Panc1 (cell line): ENCODE measurements at regions not wholly inside any gene's neighbourhood (a gene's known extent, or its start where the extent isn't known, plus 50 kb on each side); places are given as distances from the start of the nearest gene placed in this dataset.
A peak's percentile ranks its signal among the peaks of the same experiment; 100 is the strongest.

Source experiments
- ATAC-seq: fragments of 200-7000 bp; cut with Tn5 transposase; 2 replicates; pipeline ENCODE4 v1.9.1; 2020; ENCODE audit warnings: mild to moderate bottlenecking, moderate library complexity
- BruUV-seq: library from RNA; stranded (reverse); fragments of 400-500 nt; replicated peaks from 2 replicates; lab custom pipeline; 2021; lab: Mats Ljungman, UMichigan
- CTCF ChIA-PET: fragments of 300-600 bp; sonication (Branson Sonifier 250); formaldehyde crosslinking; loops from one replicate; lab custom pipeline; 2022; ENCODE audit warnings: antibody characterized with exemption; lab: Charles Lee
- POLR2A ChIA-PET: fragments of 300-600 bp; sonication (Branson Sonifier 250); formaldehyde crosslinking; loops from one replicate; lab custom pipeline; 2022; ENCODE audit warnings: antibody characterized with exemption; lab: Charles Lee
- DNase-seq: peaks from one replicate; pipeline ENCODE4 v3.0.0-alpha.2; 2010; ENCODE audit warnings: low read depth, low spot score
- H3K27ac ChIP-seq: 2 replicates; pipeline ENCODE4 v1.5.1; 2011; ENCODE audit warnings: mild to moderate bottlenecking, low read length, inconsistent platforms
- H3K27me3 ChIP-seq: fragments of 200-500 bp; sonication (Bioruptor generic); 2 replicates; pipeline ENCODE4 v1.6.0; 2014; ENCODE audit warnings: low read length, inconsistent platforms; ENCODE audit not compliant: control insufficient read depth, insufficient read depth
- H3K36me3 ChIP-seq: fragments of 200-500 bp; sonication (Bioruptor generic); 2 replicates; pipeline ENCODE4 v1.5.1; 2014; ENCODE audit warnings: inconsistent platforms, mild to moderate bottlenecking, low read length, moderate library complexity; ENCODE audit not compliant: control insufficient read depth, insufficient read depth
- H3K4me1 ChIP-seq: 2 replicates; pipeline ENCODE4 v1.5.1; 2011; ENCODE audit warnings: inconsistent platforms, mild to moderate bottlenecking, low read length, moderate library complexity; ENCODE audit not compliant: control insufficient read depth, insufficient read depth
- H3K4me3 ChIP-seq, 2 experiments: 2 replicates each; pipeline ENCODE4 v1.5.1; 2011 to 2012; ENCODE audit warnings: low read depth in 2 of 2, low read length in 2 of 2, mild to moderate bottlenecking in 2 of 2, inconsistent platforms in 1 of 2, moderate library complexity in 1 of 2
- H3K9me3 ChIP-seq: fragments of 200-500 bp; sonication (Bioruptor generic); 2 replicates; pipeline ENCODE4 v1.5.1; 2014; ENCODE audit warnings: low read depth, mild to moderate bottlenecking, inconsistent platforms, low read length, moderate library complexity; ENCODE audit not compliant: control insufficient read depth, insufficient read depth
- POLR2AphosphoS5 ChIP-seq: IDR thresholded peaks from 2 replicates; pipeline ENCODE4 v1.6.1; 2012; ENCODE audit warnings: mild to moderate bottlenecking, low read depth, low read length, moderate library complexity
- SIN3A ChIP-seq: IDR thresholded peaks from 2 replicates; pipeline ENCODE4 v1.6.1; 2012; ENCODE audit warnings: low read depth, mild to moderate bottlenecking, low read length, moderate library complexity, borderline replicate concordance; ENCODE audit not compliant: insufficient read depth
- TCF7L2 ChIP-seq: IDR thresholded peaks from 2 replicates; pipeline ENCODE4 v1.6.1; 2011; ENCODE audit warnings: mild to moderate bottlenecking, low read depth, low read length, inconsistent platforms
- in situ Hi-C: cut with HindIII; loops from 2 replicates; pipeline ENCODE4 v1.10.0; 2016; ENCODE audit warnings: low sequenced_read_pairs, low pct_unique_long_range_greater_than_20kb
- intact Hi-C: fragments of 100-400 bp; cut with micrococcal nuclease; formaldehyde crosslinking; loops from one replicate; pipeline ENCODE4 v1.10.0; 2022; ENCODE audit not compliant: unreplicated experiment
- TF ChIP-seq, protein P1 (sequence below): fragments of 450-650 bp; IDR thresholded peaks from 2 replicates; pipeline ENCODE4 v1.5.1; 2017; ENCODE audit warnings: mild to moderate bottlenecking
- TF ChIP-seq, protein P2 (sequence below), 2 experiments: IDR thresholded peaks; 2 replicates each; pipeline ENCODE4 v1.6.1; 2011 to 2012; ENCODE audit warnings: low read depth in 2 of 2, control low read depth in 1 of 2, low read length in 1 of 2, mild to moderate bottlenecking in 1 of 2, moderate library complexity in 1 of 2; ENCODE audit not compliant: insufficient read depth in 1 of 2

DNA sequence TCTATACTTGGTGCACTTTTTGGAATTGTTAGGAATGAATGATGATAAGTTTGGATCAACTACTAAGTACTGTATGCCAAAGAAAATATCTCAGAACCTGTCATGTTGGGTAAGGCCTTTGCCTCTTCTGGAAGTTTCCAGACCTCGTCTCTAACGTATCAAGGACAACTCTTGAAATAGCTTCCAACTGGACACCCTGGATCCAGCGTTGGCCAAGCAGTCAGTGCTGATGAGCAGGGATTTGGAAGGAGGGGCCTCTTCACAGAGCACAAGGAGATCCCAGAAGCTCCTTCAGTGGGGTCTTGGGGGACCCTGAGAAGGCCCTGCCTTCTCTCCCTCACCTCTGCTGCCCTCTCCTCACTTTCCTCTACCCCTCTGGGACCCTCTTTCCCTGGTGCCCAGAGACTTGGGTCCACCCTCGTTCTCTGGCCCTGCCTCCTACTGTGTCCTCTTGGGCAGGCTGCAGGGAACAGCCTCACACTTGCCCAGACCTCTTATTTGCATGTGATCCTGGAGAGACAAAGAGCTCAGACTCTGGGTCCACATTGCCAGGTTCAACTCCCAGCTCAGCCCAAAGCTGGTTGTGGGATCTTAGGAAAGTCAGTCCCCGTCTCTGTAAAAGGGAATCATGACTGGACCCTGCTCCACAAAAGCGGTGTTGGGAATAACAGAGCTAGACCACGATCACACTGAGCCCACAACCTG is 145.8 kb downstream of the COL6A3 start:
- BruUV-seq, result no TSS peak
- intact Hi-C loops, result no loop called here
- H3K27ac ChIP-seq, result 0 out of 2 replicates have a peak overlapping the region, but pooled peaks have one; percentile 5
- H3K9me3 ChIP-seq, result no peaks in the 10 kb centered on the region
- ATAC-seq (no peak), DNase-seq (no peak)
- TF ChIP-seq POLR2AphosphoS5, result no peak
- TF ChIP-seq, protein P1, sequence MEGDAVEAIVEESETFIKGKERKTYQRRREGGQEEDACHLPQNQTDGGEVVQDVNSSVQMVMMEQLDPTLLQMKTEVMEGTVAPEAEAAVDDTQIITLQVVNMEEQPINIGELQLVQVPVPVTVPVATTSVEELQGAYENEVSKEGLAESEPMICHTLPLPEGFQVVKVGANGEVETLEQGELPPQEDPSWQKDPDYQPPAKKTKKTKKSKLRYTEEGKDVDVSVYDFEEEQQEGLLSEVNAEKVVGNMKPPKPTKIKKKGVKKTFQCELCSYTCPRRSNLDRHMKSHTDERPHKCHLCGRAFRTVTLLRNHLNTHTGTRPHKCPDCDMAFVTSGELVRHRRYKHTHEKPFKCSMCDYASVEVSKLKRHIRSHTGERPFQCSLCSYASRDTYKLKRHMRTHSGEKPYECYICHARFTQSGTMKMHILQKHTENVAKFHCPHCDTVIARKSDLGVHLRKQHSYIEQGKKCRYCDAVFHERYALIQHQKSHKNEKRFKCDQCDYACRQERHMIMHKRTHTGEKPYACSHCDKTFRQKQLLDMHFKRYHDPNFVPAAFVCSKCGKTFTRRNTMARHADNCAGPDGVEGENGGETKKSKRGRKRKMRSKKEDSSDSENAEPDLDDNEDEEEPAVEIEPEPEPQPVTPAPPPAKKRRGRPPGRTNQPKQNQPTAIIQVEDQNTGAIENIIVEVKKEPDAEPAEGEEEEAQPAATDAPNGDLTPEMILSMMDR, result no peak
- TF ChIP-seq, protein P2, sequence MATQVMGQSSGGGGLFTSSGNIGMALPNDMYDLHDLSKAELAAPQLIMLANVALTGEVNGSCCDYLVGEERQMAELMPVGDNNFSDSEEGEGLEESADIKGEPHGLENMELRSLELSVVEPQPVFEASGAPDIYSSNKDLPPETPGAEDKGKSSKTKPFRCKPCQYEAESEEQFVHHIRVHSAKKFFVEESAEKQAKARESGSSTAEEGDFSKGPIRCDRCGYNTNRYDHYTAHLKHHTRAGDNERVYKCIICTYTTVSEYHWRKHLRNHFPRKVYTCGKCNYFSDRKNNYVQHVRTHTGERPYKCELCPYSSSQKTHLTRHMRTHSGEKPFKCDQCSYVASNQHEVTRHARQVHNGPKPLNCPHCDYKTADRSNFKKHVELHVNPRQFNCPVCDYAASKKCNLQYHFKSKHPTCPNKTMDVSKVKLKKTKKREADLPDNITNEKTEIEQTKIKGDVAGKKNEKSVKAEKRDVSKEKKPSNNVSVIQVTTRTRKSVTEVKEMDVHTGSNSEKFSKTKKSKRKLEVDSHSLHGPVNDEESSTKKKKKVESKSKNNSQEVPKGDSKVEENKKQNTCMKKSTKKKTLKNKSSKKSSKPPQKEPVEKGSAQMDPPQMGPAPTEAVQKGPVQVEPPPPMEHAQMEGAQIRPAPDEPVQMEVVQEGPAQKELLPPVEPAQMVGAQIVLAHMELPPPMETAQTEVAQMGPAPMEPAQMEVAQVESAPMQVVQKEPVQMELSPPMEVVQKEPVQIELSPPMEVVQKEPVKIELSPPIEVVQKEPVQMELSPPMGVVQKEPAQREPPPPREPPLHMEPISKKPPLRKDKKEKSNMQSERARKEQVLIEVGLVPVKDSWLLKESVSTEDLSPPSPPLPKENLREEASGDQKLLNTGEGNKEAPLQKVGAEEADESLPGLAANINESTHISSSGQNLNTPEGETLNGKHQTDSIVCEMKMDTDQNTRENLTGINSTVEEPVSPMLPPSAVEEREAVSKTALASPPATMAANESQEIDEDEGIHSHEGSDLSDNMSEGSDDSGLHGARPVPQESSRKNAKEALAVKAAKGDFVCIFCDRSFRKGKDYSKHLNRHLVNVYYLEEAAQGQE (IDR thresholded peaks at IDR 0.05; ENCODE audit: insufficient read depth in 1 of 2, low read depth in 2 of 2, low read length in 1 of 2), result no peak
- TF ChIP-seq SIN3A, result no peak
- no peak for TF ChIP-seq TCF7L2
- ChIA-PET CTCF (interaction anchor here (0.6 to 0.7 kb wide), 3 partner anchors 10 to 114 kb away, joined by 3 to 9 read pairs (median 3); no protein-coding TSS in a partner anchor), POLR2A (no interaction called here)
- no peak overlapping the region for H3K4me3 ChIP-seq
- in situ Hi-C loops, result no loop called here
- peaks cover 12% of the 10 kb centered on the region for H3K4me1 ChIP-seq
- H3K27me3 ChIP-seq, result no peaks in the 10 kb centered on the region
- no peaks in the 10 kb centered on the region for H3K36me3 ChIP-seq

DNA sequence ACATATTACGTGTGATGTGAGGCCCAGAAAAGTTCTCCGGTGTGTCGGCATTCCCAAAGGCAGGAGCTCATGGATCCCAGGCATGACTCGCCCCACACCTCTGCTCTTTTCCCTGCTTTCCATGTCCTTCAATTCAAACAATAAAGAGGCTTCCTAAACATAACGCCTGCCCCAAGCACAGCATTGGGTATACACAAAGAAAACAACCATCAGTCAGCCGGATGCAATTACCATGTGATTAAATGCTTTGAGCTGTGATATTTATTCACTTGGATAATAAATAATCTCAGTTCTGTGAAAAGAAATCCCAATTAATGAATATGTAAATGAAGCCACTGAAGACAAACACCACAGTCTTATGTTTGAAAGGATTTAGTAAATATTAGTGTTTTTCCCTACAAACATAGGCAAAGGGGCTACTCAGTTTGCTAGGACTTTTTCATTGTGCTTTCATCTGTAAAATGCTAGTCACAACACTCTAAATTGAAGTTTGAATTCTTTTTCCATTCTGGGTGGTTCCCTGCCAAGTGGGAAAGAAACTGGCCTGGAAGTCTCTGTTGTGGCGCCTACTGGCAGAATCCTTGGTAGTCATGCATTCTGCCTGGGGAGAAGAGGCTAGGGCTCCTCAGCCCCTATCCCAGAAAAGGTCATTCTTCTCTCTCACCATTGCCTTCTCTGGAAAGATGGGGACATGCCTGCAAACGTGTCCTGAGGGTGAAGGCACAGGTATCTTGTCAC is 144.7 kb downstream of the COL6A3 start:
- CTCF ChIA-PET, result no interaction called here
- TF ChIP-seq POLR2AphosphoS5 (no peak), TCF7L2 (no peak)
- TF ChIP-seq, protein P2 (IDR thresholded peaks at IDR 0.05; ENCODE audit: insufficient read depth in 1 of 2, low read depth in 2 of 2, low read length in 1 of 2), result no peak

More for the DNA sequence above, 144.7 kb downstream of the COL6A3 start:
- POLR2A ChIA-PET, result no interaction called here
- intact Hi-C loops, result no loop called here
- no TSS peak for BruUV-seq
- H3K4me3 ChIP-seq, result no peak overlapping the region
- H3K27me3 ChIP-seq, result no peaks in the 10 kb centered on the region
- no peaks in the 10 kb centered on the region for H3K36me3 ChIP-seq
- DNase-seq (no peak), ATAC-seq (no peak)
- H3K4me1 ChIP-seq, result peaks cover 7% of the 10 kb centered on the region
- in situ Hi-C loops, result no loop called here
- no peaks in the 10 kb centered on the region; the same call in 1 of the 2 replicates for H3K9me3 ChIP-seq
- no peak overlapping the region for H3K27ac ChIP-seq
